ENCODE measurements at regions not wholly inside any gene's neighbourhood (a gene's known extent, or its start where the extent isn't known, plus 50 kb on each side); places are given as distances from the start of the nearest gene placed in this dataset.

DNA sequence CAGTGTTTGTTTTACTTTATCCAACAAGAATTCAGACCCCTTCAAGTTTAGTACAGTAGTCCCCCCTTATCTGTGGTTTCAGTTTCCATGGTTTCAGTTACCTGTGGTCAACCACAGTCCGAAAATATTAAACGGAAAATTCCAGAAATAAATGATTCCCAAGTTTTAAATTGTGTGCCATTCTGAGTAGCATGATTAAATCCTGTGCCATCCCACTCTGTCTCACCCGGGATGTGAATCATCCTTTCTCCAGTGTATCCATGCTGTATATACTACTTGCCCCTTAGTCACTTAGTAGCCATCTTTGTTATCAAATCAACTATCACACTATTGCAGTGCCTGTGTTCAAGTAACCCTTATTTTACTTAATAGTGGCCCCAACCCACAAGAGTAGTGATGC is 153.8 kb upstream of the RASA1 start:
- TF ChIP-seq, protein P1, sequence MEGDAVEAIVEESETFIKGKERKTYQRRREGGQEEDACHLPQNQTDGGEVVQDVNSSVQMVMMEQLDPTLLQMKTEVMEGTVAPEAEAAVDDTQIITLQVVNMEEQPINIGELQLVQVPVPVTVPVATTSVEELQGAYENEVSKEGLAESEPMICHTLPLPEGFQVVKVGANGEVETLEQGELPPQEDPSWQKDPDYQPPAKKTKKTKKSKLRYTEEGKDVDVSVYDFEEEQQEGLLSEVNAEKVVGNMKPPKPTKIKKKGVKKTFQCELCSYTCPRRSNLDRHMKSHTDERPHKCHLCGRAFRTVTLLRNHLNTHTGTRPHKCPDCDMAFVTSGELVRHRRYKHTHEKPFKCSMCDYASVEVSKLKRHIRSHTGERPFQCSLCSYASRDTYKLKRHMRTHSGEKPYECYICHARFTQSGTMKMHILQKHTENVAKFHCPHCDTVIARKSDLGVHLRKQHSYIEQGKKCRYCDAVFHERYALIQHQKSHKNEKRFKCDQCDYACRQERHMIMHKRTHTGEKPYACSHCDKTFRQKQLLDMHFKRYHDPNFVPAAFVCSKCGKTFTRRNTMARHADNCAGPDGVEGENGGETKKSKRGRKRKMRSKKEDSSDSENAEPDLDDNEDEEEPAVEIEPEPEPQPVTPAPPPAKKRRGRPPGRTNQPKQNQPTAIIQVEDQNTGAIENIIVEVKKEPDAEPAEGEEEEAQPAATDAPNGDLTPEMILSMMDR (IDR thresholded peaks at IDR 0.05; ENCODE audit: insufficient read depth, low read length), result no peak
- TF ChIP-seq POLR2AphosphoS5 (IDR thresholded peaks at IDR 0.05; ENCODE audit: low read depth) (no peak), GABPA (IDR thresholded peaks at IDR 0.05; ENCODE audit: low read depth) (no peak), SPI1 (IDR thresholded peaks at IDR 0.05; ENCODE audit: borderline replicate concordance, low read depth) (no peak)
- TF ChIP-seq, protein P2, sequence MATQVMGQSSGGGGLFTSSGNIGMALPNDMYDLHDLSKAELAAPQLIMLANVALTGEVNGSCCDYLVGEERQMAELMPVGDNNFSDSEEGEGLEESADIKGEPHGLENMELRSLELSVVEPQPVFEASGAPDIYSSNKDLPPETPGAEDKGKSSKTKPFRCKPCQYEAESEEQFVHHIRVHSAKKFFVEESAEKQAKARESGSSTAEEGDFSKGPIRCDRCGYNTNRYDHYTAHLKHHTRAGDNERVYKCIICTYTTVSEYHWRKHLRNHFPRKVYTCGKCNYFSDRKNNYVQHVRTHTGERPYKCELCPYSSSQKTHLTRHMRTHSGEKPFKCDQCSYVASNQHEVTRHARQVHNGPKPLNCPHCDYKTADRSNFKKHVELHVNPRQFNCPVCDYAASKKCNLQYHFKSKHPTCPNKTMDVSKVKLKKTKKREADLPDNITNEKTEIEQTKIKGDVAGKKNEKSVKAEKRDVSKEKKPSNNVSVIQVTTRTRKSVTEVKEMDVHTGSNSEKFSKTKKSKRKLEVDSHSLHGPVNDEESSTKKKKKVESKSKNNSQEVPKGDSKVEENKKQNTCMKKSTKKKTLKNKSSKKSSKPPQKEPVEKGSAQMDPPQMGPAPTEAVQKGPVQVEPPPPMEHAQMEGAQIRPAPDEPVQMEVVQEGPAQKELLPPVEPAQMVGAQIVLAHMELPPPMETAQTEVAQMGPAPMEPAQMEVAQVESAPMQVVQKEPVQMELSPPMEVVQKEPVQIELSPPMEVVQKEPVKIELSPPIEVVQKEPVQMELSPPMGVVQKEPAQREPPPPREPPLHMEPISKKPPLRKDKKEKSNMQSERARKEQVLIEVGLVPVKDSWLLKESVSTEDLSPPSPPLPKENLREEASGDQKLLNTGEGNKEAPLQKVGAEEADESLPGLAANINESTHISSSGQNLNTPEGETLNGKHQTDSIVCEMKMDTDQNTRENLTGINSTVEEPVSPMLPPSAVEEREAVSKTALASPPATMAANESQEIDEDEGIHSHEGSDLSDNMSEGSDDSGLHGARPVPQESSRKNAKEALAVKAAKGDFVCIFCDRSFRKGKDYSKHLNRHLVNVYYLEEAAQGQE (IDR thresholded peaks at IDR 0.05; ENCODE audit: insufficient replicate concordance, low read depth), result no peak

All from HL-60 (cell line).